ENCODE measurements at regions not wholly inside any gene's neighbourhood (a gene's known extent, or its start where the extent isn't known, plus 50 kb on each side); places are given as distances from the start of the nearest gene placed in this dataset.

GRCh38 chr11:27201454-27202302 is 161.1 kb downstream of the BBOX1 start (continued):
- TF ChIP-seq SMC3 (IDR thresholded peaks at IDR 0.05; ENCODE audit: low read depth, low read length): no peak
- TF ChIP-seq JUND (IDR thresholded peaks at IDR 0.05): no peak
- no peak for TF ChIP-seq RAD21 (IDR thresholded peaks at IDR 0.05; ENCODE audit: low read length)
- no peak for TF ChIP-seq ELF1 (IDR thresholded peaks at IDR 0.05)
- TF ChIP-seq USF1 (IDR thresholded peaks at IDR 0.05; ENCODE audit: borderline replicate concordance, low read depth): no peak
- no peak for TF ChIP-seq FOSL2 (IDR thresholded peaks at IDR 0.05; ENCODE audit: borderline replicate concordance, low read depth)
- no peak for TF ChIP-seq YY1 (IDR thresholded peaks at IDR 0.05; ENCODE audit: low read depth)
- no peak for TF ChIP-seq SIN3A (IDR thresholded peaks at IDR 0.05; ENCODE audit: borderline replicate concordance, low read depth, low read length)
- no peak for TF ChIP-seq RFX5 (IDR thresholded peaks at IDR 0.05; ENCODE audit: low read length)
- peak; percentile 55 for TF ChIP-seq TCF12 (IDR thresholded peaks at IDR 0.05)
- TF ChIP-seq GABPA (IDR thresholded peaks at IDR 0.05; ENCODE audit: low read depth): no peak
- TF ChIP-seq EZH2phosphoT487 (IDR thresholded peaks at IDR 0.05; ENCODE audit: borderline replicate concordance, low read depth): no peak
- peak; percentile 62; the same call in 1 of the 2 replicates for TF ChIP-seq GATA2 (CRISPR knock-in tag; IDR thresholded peaks at IDR 0.05)
- TF ChIP-seq NFIC (IDR thresholded peaks at IDR 0.05; ENCODE audit: borderline replicate concordance): peak; percentile 60

DNA sequence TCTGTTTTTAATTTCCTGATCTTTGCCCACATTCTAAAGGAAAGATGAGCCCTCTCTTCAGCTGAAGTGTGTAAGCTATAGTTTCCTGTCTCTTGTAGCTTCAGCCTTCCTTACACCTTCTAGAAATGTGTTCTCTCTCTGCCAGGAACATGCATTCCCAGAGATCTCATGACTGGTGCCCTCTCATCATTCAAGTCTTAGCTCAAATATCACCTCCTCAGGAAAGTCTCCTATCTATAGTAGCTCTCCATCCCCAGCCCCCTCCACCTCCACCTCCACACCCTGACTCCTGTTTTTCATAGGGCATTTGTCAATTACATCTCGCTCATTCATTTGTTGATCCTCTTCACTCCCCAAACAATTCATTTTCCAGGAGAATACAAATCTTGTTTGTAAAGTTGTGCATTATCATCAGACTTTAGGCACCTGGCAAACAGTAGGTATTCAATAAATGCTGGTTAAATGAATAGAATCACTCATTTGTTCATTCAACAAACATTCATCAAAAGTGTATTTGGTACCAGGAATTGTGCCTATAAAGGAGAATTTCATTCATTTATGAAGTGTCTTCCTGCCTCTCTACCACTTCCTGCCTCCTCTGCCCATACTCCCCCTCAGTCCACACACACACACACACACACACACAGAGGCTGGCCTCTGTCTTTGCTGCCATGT is 160.3 kb downstream of the BBOX1 start:
- WGBS (ENCODE audit: low lambda C conversion rate): 95% methylated on average over 1 of the region's 1 CpG
- H3K9ac ChIP-seq: no peak overlapping the region
- POLR2A ChIA-PET: interaction anchor here (0.8 kb wide), 1 partner anchor 12 kb away, joined by 3 read pairs; no protein-coding TSS in a partner anchor

More for the DNA sequence above, 160.3 kb downstream of the BBOX1 start:
- Histone ChIP-seq H3K9me2 (no peaks in the 10 kb centered on the region), H3K36me3 (replicated peaks in 1 of 2; ENCODE audit: control insufficient read depth in 1 of 2, insufficient read depth in 2 of 2, low read length in 1 of 2) (no peaks in the 10 kb centered on the region), H3K9me3 (no peaks in the 10 kb centered on the region), H3K27me3 (ENCODE audit: insufficient read depth) (no peaks in the 10 kb centered on the region), H2AFZ (ENCODE audit: low read depth) (0 out of 2 replicates have a peak overlapping the region, but pooled peaks have one; percentile 19), H3F3A (replicated peaks; ENCODE audit: insufficient read depth) (peaks cover 3% of the 10 kb centered on the region), H3K4me2 (no peak overlapping the region), H3K4me1 (ENCODE audit: control insufficient read depth in 1 of 2, insufficient read depth in 2 of 2, low read depth in 1 of 2, low read length in 1 of 2) (peaks cover 38 to 48% of the 10 kb centered on the region in 2 experiments; a peak in 3 of 4 replicates), H3K79me2 (ENCODE audit: insufficient read depth) (no peaks in the 10 kb centered on the region), H4K20me1 (ENCODE audit: insufficient read depth) (no peaks in the 10 kb centered on the region), H3K4me3 (ENCODE audit: low read depth in 2 of 2, low read length in 1 of 2) (no peak overlapping the region), H3K27ac (ENCODE audit: low read depth in 2 of 2, low read length in 1 of 2) (peak overlapping the region; percentile 54 to 93; a peak in 3 of 4 replicates)
- TF ChIP-seq RAD21 (IDR thresholded peaks at IDR 0.05; ENCODE audit: low read length) (0 out of 2 replicates have a peak, but pooled peaks have one; percentile 2), FOXM1 (IDR thresholded peaks at IDR 0.05; ENCODE audit: low read depth) (no peak)
- DNase-seq: no peak
- CTCF ChIA-PET: interaction anchor here (0.6 to 7.5 kb wide), 6 partner anchors 10 to 285 kb away, joined by 3 to 35 read pairs (median 8); no protein-coding TSS in a partner anchor

Measured in SK-N-SH (cell line).